ENCODE measurements at regions not wholly inside any gene's neighbourhood (a gene's known extent, or its start where the extent isn't known, plus 50 kb on each side); places are given as distances from the start of the nearest gene placed in this dataset.

DNA sequence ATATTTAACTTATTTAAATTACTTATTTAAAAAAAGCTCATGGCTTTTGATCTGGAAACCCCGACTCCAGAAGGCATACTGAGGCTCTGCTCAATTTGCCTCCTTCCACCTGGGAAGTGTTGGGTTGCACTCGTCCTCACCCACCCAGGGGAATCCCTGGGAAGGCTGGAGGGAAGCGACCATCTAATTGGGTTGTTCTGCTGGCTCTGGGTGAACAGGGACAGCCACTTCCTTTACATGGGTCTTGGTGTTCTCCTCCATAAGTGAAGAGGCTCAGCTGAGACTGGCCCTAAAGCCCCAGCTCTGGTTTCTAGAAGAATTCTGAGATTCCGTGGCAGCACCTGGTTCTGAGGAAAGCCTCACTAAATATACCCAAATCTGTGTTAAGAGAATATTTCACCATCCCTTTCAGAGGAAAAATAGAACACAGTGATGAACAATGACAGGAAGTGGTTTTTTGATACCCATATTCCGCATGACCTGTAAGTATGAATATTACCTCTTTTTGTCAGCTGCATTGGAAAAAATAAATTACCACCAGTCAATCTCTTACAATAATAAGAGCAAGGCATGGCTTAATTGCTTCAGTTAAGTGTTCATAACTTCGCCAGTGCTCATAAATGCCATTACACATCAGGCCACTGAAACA is 131.1 kb upstream of the SHH start:
- no peak for TF ChIP-seq EZH2phosphoT487 (IDR thresholded peaks at IDR 0.05; ENCODE audit: insufficient read depth, low read depth)
- TF ChIP-seq EZH2 (IDR thresholded peaks at IDR 0.05; ENCODE audit: insufficient read depth, poor library complexity, severe bottlenecking), result no peak

Measured in GM23248 (cell line).